IPS-18c (cell line): ENCODE measurements at regions not wholly inside any gene's neighbourhood (a gene's known extent, or its start where the extent isn't known, plus 50 kb on each side); places are given as distances from the start of the nearest gene placed in this dataset.

ENCODE experiments used
- H3K4me3 ChIP-seq: 2 replicates; pipeline ENCODE4 v1.7.0; 2013; ENCODE audit warnings: low read depth, mild to moderate bottlenecking, low read length, moderate library complexity; ENCODE audit not compliant: insufficient read depth
- H3K9me3 ChIP-seq: one replicate; pipeline ENCODE4 v1.6.1; 2013; ENCODE audit warnings: mild to moderate bottlenecking, low read length, moderate library complexity; ENCODE audit not compliant: control insufficient read depth, insufficient read depth

- Histone ChIP-seq H3K9me3 (no peaks in the 10 kb centered on the region), H3K4me3 (no peak overlapping the region)
Observed at GRCh38 chr10:62631241-62631640, 173.3 kb upstream of the ADO start.

GRCh38 chr10:62632071-62632809 is 172.3 kb upstream of the ADO start:
- no peaks in the 10 kb centered on the region for H3K9me3 ChIP-seq
- H3K4me3 ChIP-seq, result no peak overlapping the region

GRCh38 chr10:62633976-62634375 is 170.5 kb upstream of the ADO start:
- H3K9me3 ChIP-seq, result no peaks in the 10 kb centered on the region
- no peak overlapping the region for H3K4me3 ChIP-seq

GRCh38 chr10:62634576-62634975 is 169.9 kb upstream of the ADO start:
- Histone ChIP-seq H3K4me3 (no peak overlapping the region), H3K9me3 (no peaks in the 10 kb centered on the region)

- Histone ChIP-seq H3K9me3 (no peaks in the 10 kb centered on the region), H3K4me3 (no peak overlapping the region)
Observed at GRCh38 chr10:62635127-62635526, 169.4 kb upstream of the ADO start.

- no peaks in the 10 kb centered on the region for H3K9me3 ChIP-seq
Observed at GRCh38 chr10:62636825-62637248, 167.7 kb upstream of the ADO start.

GRCh38 chr10:62637249-62638061 is 167.1 kb upstream of the ADO start:
- H3K4me3 ChIP-seq, result no peak overlapping the region

More at GRCh38 chr10:62636825-62637248, 167.7 kb upstream of the ADO start:
- H3K4me3 ChIP-seq, result no peak overlapping the region

GRCh38 chr10:62638062-62638477 is 166.4 kb upstream of the ADO start:
- no peak overlapping the region for H3K4me3 ChIP-seq
- H3K9me3 ChIP-seq, result no peaks in the 10 kb centered on the region

More at GRCh38 chr10:62637249-62638061, 167.1 kb upstream of the ADO start:
- H3K9me3 ChIP-seq, result no peaks in the 10 kb centered on the region

GRCh38 chr10:62639144-62639543 is 165.4 kb upstream of the ADO start:
- no peaks in the 10 kb centered on the region for H3K9me3 ChIP-seq
- H3K4me3 ChIP-seq, result no peak overlapping the region

GRCh38 chr10:62640411-62640810 is 164.1 kb upstream of the ADO start:
- Histone ChIP-seq H3K4me3 (no peak overlapping the region), H3K9me3 (no peaks in the 10 kb centered on the region)

- Histone ChIP-seq H3K4me3 (no peak overlapping the region), H3K9me3 (no peaks in the 10 kb centered on the region)
Observed at GRCh38 chr10:62643606-62644587, 160.6 kb upstream of the ADO start.

- Histone ChIP-seq H3K4me3 (no peak overlapping the region), H3K9me3 (no peaks in the 10 kb centered on the region)
Observed at GRCh38 chr10:62647375-62648092, 157.0 kb upstream of the ADO start.

- Histone ChIP-seq H3K9me3 (no peaks in the 10 kb centered on the region), H3K4me3 (no peak overlapping the region)
Observed at GRCh38 chr10:62648921-62649320, 155.6 kb upstream of the ADO start.

GRCh38 chr10:62650411-62650810 is 154.1 kb upstream of the ADO start:
- H3K9me3 ChIP-seq, result no peaks in the 10 kb centered on the region

GRCh38 chr10:62651341-62651740 is 153.2 kb upstream of the ADO start:
- no peak overlapping the region for H3K4me3 ChIP-seq
- H3K9me3 ChIP-seq, result no peaks in the 10 kb centered on the region

More at GRCh38 chr10:62650411-62650810, 154.1 kb upstream of the ADO start:
- H3K4me3 ChIP-seq, result no peak overlapping the region

GRCh38 chr10:62652114-62652513 is 152.4 kb upstream of the ADO start:
- no peak overlapping the region for H3K4me3 ChIP-seq

GRCh38 chr10:62652564-62652963 is 152.0 kb upstream of the ADO start:
- H3K9me3 ChIP-seq, result no peaks in the 10 kb centered on the region
- H3K4me3 ChIP-seq, result no peak overlapping the region

More at GRCh38 chr10:62652114-62652513, 152.4 kb upstream of the ADO start:
- H3K9me3 ChIP-seq, result no peaks in the 10 kb centered on the region
